ENCODE measurements at regions not wholly inside any gene's neighbourhood (a gene's known extent, or its start where the extent isn't known, plus 50 kb on each side); places are given as distances from the start of the nearest gene placed in this dataset.
"Not testable (repeated sequence)": the region's sequence is repeated elsewhere in the genome, so short reads cannot be mapped to it uniquely, and the experiment has no call there.

DNA sequence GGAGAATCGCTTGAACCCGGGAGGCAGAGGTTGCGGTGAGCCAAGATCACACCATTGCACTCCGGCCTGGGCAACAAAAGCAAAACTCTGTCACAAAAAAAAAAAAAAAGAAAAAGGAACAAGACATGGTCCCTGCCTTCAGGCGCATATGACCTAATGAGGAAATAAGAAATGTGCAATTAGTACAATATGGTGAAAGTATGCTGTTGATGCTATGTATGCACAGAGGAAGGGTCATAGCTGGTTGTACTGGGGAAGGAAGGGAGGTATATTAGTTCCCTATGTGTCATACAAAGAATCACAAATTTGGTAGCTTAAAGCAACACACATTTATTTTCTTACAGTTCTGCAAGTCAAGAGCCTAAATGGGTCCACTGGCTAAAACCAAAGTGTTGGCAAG, 97.8 kb upstream of the MPP7 start:
- DNase-seq: no peak
- Mint-ChIP-seq H3K27me3 (peaks cover 9% of the 10 kb centered on the region), H3K27ac (no peak overlapping the region), H3K4me3 (no peak overlapping the region), H3K4me1 (no peaks in the 10 kb centered on the region), H3K36me3 (ENCODE audit: low read depth) (no peaks in the 10 kb centered on the region), H3K9me3 (no peaks in the 10 kb centered on the region)
- intact Hi-C loops (cut with micrococcal nuclease): no loop called here

DNA sequence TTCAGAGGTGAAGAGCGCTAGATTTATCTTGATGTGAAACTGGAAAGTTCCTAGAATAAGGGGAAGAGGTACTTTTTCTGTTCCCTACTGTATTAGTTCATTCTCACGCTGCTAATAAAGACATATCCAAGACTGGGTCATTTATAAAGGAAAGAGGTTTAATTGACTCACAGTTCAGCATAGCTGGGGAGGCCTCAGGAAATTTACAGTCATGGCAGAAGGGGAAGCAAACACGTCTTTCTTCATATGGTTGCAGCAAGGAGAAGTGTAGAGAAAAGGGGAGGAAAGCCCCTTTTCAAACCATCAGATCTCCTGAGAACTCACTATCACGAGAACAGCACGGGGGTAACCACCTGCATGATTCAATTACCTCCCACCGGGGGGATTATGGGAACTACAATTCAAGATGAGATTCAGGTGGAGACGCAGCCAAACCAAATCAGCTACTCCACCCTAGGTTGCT, 99.8 kb upstream of the MPP7 start:
- intact Hi-C loops (cut with micrococcal nuclease); H3K27me3 Mint-ChIP-seq; DNase-seq; H3K9me3 Mint-ChIP-seq; H3K4me3 Mint-ChIP-seq; H3K27ac Mint-ChIP-seq; H3K36me3 Mint-ChIP-seq (ENCODE audit: low read depth); H3K4me1 Mint-ChIP-seq: not testable (repeated sequence)

DNA sequence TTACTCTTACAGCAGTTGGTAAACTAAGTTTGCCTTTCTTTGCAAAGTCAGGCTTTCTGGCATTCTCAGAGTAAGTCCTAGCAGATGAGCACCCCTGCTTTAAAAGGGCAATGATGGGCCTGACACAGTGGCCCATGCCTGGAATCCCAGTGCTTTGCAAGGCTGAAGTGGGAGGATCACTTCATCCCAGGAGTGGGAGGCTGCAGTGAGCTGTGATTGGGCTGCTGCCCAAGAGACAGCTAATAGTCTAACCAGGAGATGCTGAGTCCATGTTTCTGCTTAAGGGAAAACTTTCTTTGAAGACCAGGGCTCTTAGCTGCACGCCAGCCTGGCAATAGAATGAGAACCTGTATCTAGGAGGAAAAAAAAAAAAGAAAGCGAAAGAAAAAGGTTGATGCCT, 100.2 kb upstream of the MPP7 start:
- intact Hi-C loops (cut with micrococcal nuclease): no loop called here
- peaks cover 9% of the 10 kb centered on the region for H3K27me3 Mint-ChIP-seq
- H3K36me3 Mint-ChIP-seq (ENCODE audit: low read depth): no peaks in the 10 kb centered on the region
- no peaks in the 10 kb centered on the region for H3K4me1 Mint-ChIP-seq
- no peak overlapping the region for H3K4me3 Mint-ChIP-seq
- no peaks in the 10 kb centered on the region for H3K9me3 Mint-ChIP-seq
- DNase-seq: no peak
- no peak overlapping the region for H3K27ac Mint-ChIP-seq

DNA sequence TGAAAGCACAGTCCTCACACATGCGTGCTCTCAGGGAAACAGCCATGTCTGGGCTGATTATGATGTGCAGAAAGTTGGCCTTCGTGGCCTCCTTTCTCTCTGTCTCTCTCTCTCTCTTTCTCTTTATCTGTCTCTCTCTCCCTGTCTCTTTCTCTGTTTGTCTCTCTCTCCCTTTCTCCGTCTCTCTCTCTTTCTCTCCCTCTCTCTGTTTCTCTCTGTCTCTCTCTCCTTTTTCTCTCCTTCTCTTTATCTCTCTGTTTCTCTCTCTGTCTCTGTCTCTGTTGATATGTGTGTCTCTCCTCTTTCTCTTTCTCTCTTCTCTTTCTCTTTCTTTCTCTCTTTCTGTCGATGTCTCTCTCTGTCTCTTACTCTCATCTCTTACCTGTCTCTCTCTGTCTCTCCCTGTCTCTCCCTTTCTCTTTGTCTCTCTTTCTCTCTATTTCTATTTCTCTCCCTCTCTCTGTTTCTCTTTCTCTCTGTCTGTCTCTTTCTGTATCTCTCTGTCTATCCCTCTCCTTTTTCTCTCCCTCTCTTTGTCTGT, 105.4 kb upstream of the MPP7 start:
- intact Hi-C loops (cut with micrococcal nuclease): no loop called here
- DNase-seq: no peak
- H3K36me3 Mint-ChIP-seq (ENCODE audit: low read depth): no peaks in the 10 kb centered on the region
- H3K4me3 Mint-ChIP-seq: no peak overlapping the region
- H3K4me1 Mint-ChIP-seq: peaks cover 10% of the 10 kb centered on the region
- no peak overlapping the region for H3K27ac Mint-ChIP-seq
- H3K27me3 Mint-ChIP-seq: peaks cover 8% of the 10 kb centered on the region
- H3K9me3 Mint-ChIP-seq: peaks cover 6% of the 10 kb centered on the region

DNA sequence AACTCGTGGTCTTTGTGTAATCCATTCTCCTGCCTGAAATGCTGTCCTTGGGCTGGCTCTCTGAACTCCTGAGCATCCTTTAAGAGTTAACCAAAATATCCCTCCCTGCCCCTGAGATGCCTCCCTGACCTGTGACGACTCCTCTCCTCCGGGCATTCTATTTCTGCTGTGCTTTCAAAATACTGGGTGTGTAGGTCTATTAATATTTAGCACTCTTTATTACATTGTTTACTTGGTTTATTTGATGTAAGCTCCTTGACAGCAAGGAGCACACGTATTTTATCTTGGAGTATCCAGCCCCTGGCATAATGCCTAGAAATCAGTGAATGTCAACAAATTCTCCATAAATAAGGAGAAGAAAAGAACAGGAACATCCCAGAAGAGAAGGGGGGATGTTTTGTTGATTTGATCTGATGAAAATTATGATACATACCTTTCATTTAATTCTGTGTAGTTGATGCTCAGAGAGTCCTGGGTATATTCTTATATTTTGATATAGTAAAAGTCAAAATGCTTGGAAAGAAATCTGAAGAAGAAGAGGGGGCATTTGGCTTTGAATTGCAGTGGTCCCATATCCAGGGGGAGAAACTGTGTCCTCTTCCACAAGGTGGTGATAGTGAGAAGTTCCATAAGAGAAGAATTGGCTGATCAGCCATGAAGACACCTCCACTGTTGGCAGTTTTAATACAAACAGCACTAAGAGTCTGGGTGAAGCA, 107.7 kb upstream of the MPP7 start:
- H3K9me3 Mint-ChIP-seq: peaks cover 10% of the 10 kb centered on the region
- DNase-seq: no peak
- no peak overlapping the region for H3K27ac Mint-ChIP-seq
- H3K4me3 Mint-ChIP-seq: no peak overlapping the region
- H3K4me1 Mint-ChIP-seq: peaks cover 10% of the 10 kb centered on the region
- H3K27me3 Mint-ChIP-seq: peaks cover 8% of the 10 kb centered on the region
- intact Hi-C loops (cut with micrococcal nuclease): no loop called here
- no peaks in the 10 kb centered on the region for H3K36me3 Mint-ChIP-seq (ENCODE audit: low read depth)

DNA sequence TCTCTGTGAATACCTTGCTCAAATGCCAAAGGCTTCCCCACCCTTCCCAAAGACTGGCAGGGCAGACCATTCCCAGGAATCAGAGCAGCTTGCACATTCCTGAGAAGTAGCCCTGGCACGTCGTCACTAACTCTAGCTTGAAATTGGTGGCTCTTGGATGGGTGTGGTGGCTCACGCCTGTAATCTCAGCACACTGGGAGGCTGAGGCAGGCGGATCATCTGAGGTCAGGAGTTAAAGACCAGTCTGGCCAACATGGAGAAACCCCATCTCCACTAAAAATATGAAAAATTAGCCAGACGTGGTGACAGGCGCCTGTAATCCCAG, 108.2 kb upstream of the MPP7 start:
- H3K27me3 Mint-ChIP-seq: peaks cover 8% of the 10 kb centered on the region
- H3K4me3 Mint-ChIP-seq: no peak overlapping the region
- H3K36me3 Mint-ChIP-seq (ENCODE audit: low read depth): no peaks in the 10 kb centered on the region
- H3K4me1 Mint-ChIP-seq: peaks cover 10% of the 10 kb centered on the region
- intact Hi-C loops (cut with micrococcal nuclease): no loop called here
- DNase-seq: no peak
- no peak overlapping the region for H3K27ac Mint-ChIP-seq
- H3K9me3 Mint-ChIP-seq: peaks cover 10% of the 10 kb centered on the region

DNA sequence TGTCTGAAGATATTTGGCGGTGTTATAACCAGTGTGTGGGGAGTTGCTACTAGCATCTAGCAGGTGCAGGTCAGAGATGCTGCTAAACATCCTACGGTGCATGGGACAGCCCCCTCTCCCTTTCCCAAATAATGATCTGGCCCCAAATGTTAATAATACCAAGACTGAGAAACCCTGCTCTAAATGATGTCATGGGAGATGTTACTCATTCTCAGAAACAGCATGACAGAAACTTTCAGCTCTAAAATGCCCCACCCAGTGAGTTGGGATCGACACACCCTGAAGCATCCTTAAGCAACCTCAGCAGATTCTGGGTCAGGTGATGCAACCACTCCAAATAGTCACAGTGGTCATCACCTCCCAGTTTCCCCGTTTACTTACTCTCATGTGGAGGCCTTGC, 108.8 kb upstream of the MPP7 start:
- H3K27me3 Mint-ChIP-seq: peaks cover 8% of the 10 kb centered on the region
- no peak overlapping the region for H3K4me3 Mint-ChIP-seq
- no peak overlapping the region for H3K27ac Mint-ChIP-seq
- intact Hi-C loops (cut with micrococcal nuclease): no loop called here
- DNase-seq: peak; percentile 62
- H3K36me3 Mint-ChIP-seq (ENCODE audit: low read depth): no peaks in the 10 kb centered on the region
- peaks cover 10% of the 10 kb centered on the region for H3K9me3 Mint-ChIP-seq
- H3K4me1 Mint-ChIP-seq: peaks cover 10% of the 10 kb centered on the region

DNA sequence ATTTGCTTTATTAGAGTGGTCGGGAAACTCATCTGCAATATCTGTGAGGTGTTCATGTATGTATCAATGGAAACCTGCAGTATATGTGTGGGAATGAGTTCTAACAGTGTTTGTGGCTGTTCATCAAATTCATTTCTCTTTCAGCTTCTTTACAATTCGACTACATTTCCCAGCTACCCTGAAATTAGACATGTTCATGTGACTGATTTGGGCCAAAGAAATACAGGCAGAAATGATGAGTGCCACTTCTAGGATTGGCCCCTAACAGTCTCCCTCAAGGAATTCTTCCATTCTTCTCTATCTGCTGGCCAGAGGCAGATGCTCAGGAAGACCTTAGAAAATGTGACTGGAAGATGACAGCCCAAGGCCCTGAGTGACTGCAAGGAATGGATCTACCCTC, 114.8 kb upstream of the WAC start:
- H3K4me1 Mint-ChIP-seq: no peaks in the 10 kb centered on the region
- intact Hi-C loops (cut with micrococcal nuclease): no loop called here
- H3K27ac Mint-ChIP-seq: no peak overlapping the region
- H3K27me3 Mint-ChIP-seq: peaks cover 11% of the 10 kb centered on the region
- DNase-seq: no peak
- peaks cover 4% of the 10 kb centered on the region for H3K9me3 Mint-ChIP-seq
- no peaks in the 10 kb centered on the region for H3K36me3 Mint-ChIP-seq (ENCODE audit: low read depth)
- no peak overlapping the region for H3K4me3 Mint-ChIP-seq

DNA sequence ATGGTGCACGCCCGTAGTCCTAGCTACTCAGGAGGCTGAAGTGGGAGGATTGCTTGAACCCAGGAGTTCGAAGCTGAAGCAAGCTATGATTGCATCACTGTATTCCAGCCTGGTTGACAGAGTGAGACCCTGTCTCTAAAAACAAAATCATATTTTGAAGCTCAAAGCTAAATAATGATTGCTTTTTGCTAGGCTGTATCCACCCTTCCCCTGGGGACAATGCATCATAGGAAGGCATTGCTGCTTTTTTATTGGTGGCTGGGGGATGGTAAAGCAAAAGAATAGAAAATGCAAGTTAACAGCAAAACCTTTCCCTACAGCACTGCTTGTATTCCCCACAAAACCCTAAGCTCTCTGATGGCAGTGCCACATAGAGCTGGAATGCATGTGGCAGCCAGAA, 107.5 kb upstream of the WAC start:
- Mint-ChIP-seq H3K4me3 (no peak overlapping the region), H3K9me3 (no peaks in the 10 kb centered on the region), H3K27ac (no peak overlapping the region), H3K36me3 (ENCODE audit: low read depth) (no peaks in the 10 kb centered on the region), H3K4me1 (peaks cover 1% of the 10 kb centered on the region), H3K27me3 (peaks cover 7% of the 10 kb centered on the region)
- DNase-seq: no peak
- intact Hi-C loops (cut with micrococcal nuclease): no loop called here

DNA sequence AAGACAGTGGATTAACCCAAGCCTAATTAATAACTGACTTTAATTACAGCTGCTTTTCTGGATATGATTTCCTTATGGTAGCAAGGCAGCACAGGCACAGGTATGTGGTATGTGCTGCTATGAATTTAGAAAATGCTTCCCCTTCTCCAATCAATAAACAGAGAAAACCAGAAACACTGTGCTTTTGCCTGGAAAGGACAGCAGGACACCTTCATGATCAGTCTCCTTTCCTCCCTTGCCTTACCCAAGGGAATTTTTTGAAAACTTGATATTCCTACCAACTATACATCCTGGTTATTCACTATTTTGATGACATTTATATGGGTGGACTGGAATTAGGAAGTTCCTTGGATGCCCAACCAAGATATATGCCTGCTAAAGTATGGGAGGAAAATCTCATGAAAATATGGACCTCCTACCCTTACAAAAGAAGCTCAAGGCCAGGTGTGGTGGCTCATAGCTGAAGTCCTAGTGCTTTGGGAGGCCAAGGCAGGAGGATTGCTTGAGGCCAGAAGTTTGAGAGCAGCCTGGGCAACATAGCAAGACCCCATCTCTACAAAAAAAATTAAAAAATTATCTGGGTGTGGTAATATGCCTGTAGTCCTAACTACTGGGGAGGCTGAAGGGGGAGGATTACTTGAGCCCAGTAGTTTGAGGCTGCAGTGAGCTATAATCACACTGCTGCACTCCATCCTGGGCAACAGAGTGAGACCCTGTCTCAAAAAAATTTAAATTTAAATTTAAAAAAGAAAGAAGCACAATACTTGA, 106.3 kb upstream of the WAC start:
- Mint-ChIP-seq H3K27me3 (peaks cover 5% of the 10 kb centered on the region), H3K27ac (no peak overlapping the region), H3K9me3 (no peaks in the 10 kb centered on the region), H3K4me3 (no peak overlapping the region), H3K4me1 (peaks cover 1% of the 10 kb centered on the region), H3K36me3 (ENCODE audit: low read depth) (no peaks in the 10 kb centered on the region)
- DNase-seq: no peak
- intact Hi-C loops (cut with micrococcal nuclease): no loop called here

DNA sequence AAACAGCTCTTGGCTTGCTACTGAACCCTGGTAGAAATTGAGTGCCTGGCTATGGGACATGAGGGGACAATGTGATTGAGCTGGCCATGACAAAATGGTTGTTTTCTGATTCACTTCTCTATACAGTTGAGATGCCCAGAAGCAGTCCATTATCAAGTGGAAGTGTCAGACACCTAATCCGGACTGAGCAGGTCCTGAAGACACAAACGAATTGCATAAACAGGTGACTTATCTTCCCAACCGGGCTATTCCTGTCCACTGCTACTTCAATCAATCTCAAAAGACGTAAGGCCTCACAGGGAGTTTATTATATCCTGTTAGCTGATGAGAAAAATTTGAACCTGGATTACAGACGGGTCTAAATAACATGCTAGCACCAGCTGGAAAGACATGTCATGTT, 105.5 kb upstream of the WAC start:
- intact Hi-C loops (cut with micrococcal nuclease): no loop called here
- Mint-ChIP-seq H3K4me3 (no peak overlapping the region), H3K27ac (no peak overlapping the region), H3K36me3 (ENCODE audit: low read depth) (no peaks in the 10 kb centered on the region), H3K27me3 (peaks cover 5% of the 10 kb centered on the region), H3K4me1 (peaks cover 3% of the 10 kb centered on the region), H3K9me3 (no peaks in the 10 kb centered on the region)
- DNase-seq: no peak

DNA sequence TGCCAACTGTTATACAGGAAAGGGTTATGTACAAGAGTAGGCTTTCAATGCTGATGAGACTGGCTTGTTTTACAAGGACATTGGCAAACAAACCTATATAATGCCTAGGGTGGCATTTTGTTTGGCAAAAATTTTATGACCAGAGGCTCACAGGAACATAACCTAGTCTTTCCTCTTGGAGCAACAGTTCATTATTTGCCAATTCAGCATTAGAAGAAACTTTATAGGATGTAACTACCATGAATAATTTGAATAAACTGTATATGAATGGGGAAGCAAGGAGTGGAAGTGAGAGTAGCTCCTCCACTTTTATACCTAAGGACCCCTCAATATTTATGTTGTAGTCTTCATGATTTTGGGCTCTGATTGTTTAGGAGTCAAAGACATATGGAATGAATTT, 103.9 kb upstream of the WAC start:
- intact Hi-C loops (cut with micrococcal nuclease): no loop called here
- Mint-ChIP-seq H3K36me3 (ENCODE audit: low read depth) (no peaks in the 10 kb centered on the region), H3K9me3 (no peaks in the 10 kb centered on the region), H3K4me3 (no peak overlapping the region), H3K4me1 (peaks cover 3% of the 10 kb centered on the region), H3K27me3 (peaks cover 4% of the 10 kb centered on the region), H3K27ac (no peak overlapping the region)
- no peak for DNase-seq

DNA sequence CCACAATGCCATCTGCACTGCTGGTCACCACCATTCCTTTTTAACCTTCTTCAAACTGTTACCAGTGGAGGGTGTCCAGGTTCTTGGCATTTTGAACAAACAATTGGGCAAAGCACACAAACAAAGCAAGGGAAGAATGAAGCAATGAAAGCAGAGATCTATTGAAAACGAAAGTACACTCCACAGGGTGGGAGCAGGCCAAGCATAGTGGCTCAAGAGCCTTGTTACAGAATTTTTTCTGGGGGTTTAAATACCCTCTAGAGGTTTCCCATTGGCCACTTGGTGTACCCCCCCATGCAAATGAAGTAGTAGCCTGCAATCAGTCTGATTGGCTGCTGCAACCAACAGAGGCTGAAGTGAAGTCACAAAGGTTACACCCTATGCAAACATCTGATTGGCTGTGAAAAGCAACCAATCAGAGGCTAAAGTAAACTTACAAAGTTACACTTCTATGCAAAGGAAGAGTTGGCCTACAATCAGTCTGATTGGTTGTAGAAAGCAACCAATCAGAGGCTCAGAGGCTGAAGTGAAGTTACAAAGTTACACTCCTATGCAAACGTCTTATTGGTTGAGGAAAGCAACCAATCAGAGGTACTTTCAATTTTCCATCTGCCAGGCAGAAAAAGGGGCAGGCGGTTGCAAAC, 103.2 kb upstream of the WAC start:
- Mint-ChIP-seq H3K27ac (no peak overlapping the region), H3K4me3 (no peak overlapping the region), H3K27me3 (peaks cover 6% of the 10 kb centered on the region), H3K9me3 (no peaks in the 10 kb centered on the region), H3K36me3 (ENCODE audit: low read depth) (no peaks in the 10 kb centered on the region), H3K4me1 (peaks cover 3% of the 10 kb centered on the region)
- intact Hi-C loops (cut with micrococcal nuclease): loop anchor here (10.0 kb wide), 1 partner anchor 195 kb away; no protein-coding TSS in a partner anchor
- DNase-seq: no peak

DNA sequence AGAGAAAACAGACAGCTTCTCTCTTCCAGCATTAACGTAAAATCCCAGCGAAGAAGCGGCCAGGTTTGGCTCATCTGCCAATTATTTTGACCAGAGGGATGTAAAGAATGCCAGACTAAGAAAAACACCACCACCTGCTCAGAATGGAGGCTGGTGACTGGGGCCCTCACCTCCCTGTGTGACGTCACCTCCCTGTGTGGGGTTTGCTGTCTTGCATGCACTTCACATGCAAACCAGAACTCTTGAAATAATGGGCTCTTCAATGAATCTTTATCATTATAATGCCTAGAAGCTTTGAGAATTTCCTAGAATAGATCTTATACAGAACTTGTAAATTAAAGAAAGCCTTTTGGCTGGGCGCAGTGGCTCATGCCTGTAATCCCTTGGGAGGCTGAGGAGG, 101.8 kb upstream of the WAC start:
- Mint-ChIP-seq H3K4me1 (peaks cover 3% of the 10 kb centered on the region), H3K9me3 (no peaks in the 10 kb centered on the region), H3K4me3 (no peak overlapping the region), H3K27me3 (peaks cover 6% of the 10 kb centered on the region), H3K27ac (no peak overlapping the region), H3K36me3 (ENCODE audit: low read depth) (no peaks in the 10 kb centered on the region)
- intact Hi-C loops (cut with micrococcal nuclease): loop anchor here (10.0 kb wide), 1 partner anchor 194 kb away; no protein-coding TSS in a partner anchor
- DNase-seq: no peak
